MM.1S (cell line): ENCODE measurements at regions not wholly inside any gene's neighbourhood (a gene's known extent, or its start where the extent isn't known, plus 50 kb on each side); places are given as distances from the start of the nearest gene placed in this dataset.
"Not testable (repeated sequence)": the region's sequence is repeated elsewhere in the genome, so short reads cannot be mapped to it uniquely, and the experiment has no call there.

ENCODE experiments used
- EZH2 ChIP-seq: fragments of 300-600 bp; sonication (generic); optimal IDR thresholded peaks from 2 replicates; pipeline ENCODE3; 2017; ENCODE audit warnings: low read depth, mild to moderate bottlenecking, antibody characterized with exemption, low read length, mixed read lengths
- EZH2phosphoT487 ChIP-seq: fragments of 300-600 bp; sonication (generic); IDR thresholded peaks from 2 replicates; pipeline ENCODE4 v1.6.1; 2018; ENCODE audit warnings: antibody characterized with exemption, low read length

DNA sequence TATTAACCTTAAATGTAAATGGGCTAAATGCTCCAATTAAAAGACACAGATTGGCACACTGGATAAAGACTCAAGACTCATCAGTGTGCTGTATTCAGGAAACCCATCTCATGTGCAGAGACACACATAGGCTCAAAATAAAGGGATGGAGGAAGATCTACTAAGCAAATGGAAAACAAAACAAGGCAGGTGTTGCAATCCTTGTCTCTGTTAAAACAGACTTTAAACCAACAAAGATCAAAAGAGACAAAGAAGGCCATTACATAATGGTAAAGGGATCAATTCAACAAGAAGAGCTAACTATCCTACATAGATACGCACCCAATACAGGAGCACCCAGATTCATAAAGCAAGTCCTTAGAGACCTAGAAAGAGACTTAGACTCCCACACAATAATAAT is 80.1 kb upstream of the NPSR1 start:
- TF ChIP-seq EZH2phosphoT487, EZH2: not testable (repeated sequence)
